PC-9 (cell line): ENCODE measurements at regions not wholly inside any gene's neighbourhood (a gene's known extent, or its start where the extent isn't known, plus 50 kb on each side); places are given as distances from the start of the nearest gene placed in this dataset.

Experiments used
- BruUV-seq: library from RNA; stranded (reverse); fragments of 400-500 nt; replicated peaks from 2 replicates; lab custom pipeline; 2021; lab: Mats Ljungman, UMichigan
- CTCF ChIA-PET: fragments of 300-600 bp; sonication (Branson Sonifier 250); formaldehyde crosslinking; loops from one replicate; lab custom pipeline; 2022; ENCODE audit warnings: antibody characterized with exemption; lab: Charles Lee
- POLR2A ChIA-PET: fragments of 300-600 bp; sonication (Branson Sonifier 250); formaldehyde crosslinking; loops from one replicate; lab custom pipeline; 2022; ENCODE audit warnings: antibody characterized with exemption; ENCODE audit not compliant: unreplicated experiment; lab: Charles Lee
- DNase-seq, 2 experiments: peaks; one replicate each; pipeline versions ENCODE4 v3.0.0 to v3.0.0-alpha.2; 2015 to 2022; ENCODE audit warnings: mixed read lengths in 1 of 2
- H2AFZ ChIP-seq: fragments of 200-600 bp; sonication (generic); 2 replicates; pipeline ENCODE4 v1.8.1; 2017; ENCODE audit warnings: antibody characterized with exemption
- H3F3A ChIP-seq: fragments of 200-600 bp; sonication (generic); 2 replicates; pipeline ENCODE4 v1.8.1; 2017; ENCODE audit warnings: antibody characterized with exemption, mild to moderate bottlenecking, low read depth; ENCODE audit not compliant: insufficient read depth
- H3K27ac ChIP-seq: fragments of 200-600 bp; sonication (generic); 2 replicates; pipeline ENCODE4 v1.6.1; 2016; ENCODE audit warnings: mixed run types
- H3K27me3 ChIP-seq: fragments of 200-600 bp; sonication (generic); 2 replicates; pipeline ENCODE4 v1.6.1; 2016; ENCODE audit warnings: low read depth, mixed run types; ENCODE audit not compliant: insufficient read depth
- H3K36me3 ChIP-seq: fragments of 200-600 bp; sonication (generic); 2 replicates; pipeline ENCODE4 v1.6.1; 2016; ENCODE audit warnings: low read depth, mixed run types
- H3K4me1 ChIP-seq: fragments of 200-600 bp; sonication (generic); replicated peaks from 2 replicates; pipeline ENCODE4 v1.6.1; 2016; ENCODE audit warnings: mixed run types; ENCODE audit not compliant: insufficient read depth
- H3K4me2 ChIP-seq: fragments of 200-600 bp; sonication (generic); 2 replicates; pipeline ENCODE4 v1.6.1; 2017; ENCODE audit warnings: mixed run types
- H3K4me3 ChIP-seq: fragments of 200-600 bp; sonication (generic); 2 replicates; pipeline ENCODE4 v1.6.1; 2016; ENCODE audit warnings: mixed run types
- H3K79me2 ChIP-seq: fragments of 200-600 bp; sonication (generic); 2 replicates; pipeline ENCODE4 v1.6.1; 2017; ENCODE audit warnings: low read depth, mixed run types
- H3K9me2 ChIP-seq: fragments of 200-600 bp; sonication (generic); 2 replicates; pipeline ENCODE4 v1.8.1; 2017; ENCODE audit warnings: mild to moderate bottlenecking; ENCODE audit not compliant: insufficient read depth
- H3K9me3 ChIP-seq: fragments of 200-600 bp; sonication (generic); 2 replicates; pipeline ENCODE4 v1.8.1; 2016; ENCODE audit warnings: low read depth; ENCODE audit not compliant: insufficient read depth
- H4K20me1 ChIP-seq: fragments of 200-600 bp; sonication (generic); 2 replicates; pipeline ENCODE4 v1.8.1; 2017; ENCODE audit not compliant: insufficient read depth
- EZH2 ChIP-seq: fragments of 200-600 bp; sonication (generic); IDR thresholded peaks from 2 replicates; pipeline ENCODE4 v1.8.0; 2017; ENCODE audit warnings: antibody characterized with exemption, low read depth
- intact Hi-C: fragments of 100-400 bp; cut with micrococcal nuclease; formaldehyde crosslinking; loops from one replicate; pipeline ENCODE4 v1.10.0; 2022; ENCODE audit not compliant: unreplicated experiment
- TF ChIP-seq, protein P1 (sequence below): fragments of 200-600 bp; sonication (generic); conservative IDR thresholded peaks from 2 replicates; pipeline ENCODE4 v1.6.1; 2017; ENCODE audit warnings: mixed run types, antibody characterized with exemption, mild to moderate bottlenecking, moderate library complexity

DNA sequence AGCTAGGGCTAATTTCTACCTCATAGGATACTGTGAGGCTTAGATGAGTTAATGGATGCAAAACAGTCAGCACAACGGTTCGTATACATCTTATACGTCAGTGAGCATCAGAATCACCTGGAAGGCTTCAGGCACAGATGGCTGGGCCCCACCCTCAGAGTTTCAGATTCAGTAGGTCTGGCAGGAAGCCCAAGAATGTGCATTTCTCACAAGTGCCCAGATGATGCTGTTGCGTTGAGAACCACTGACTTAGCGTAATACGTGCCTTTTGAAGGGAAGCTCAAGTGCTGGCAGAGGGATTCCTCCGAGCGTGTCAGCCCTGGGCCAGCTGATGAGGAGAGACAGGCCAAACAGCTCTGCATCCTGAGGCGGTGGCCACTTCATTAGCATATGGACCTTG lies 117.1 kb upstream of the WWC1 start:
- intact Hi-C loops: no loop called here
- Histone ChIP-seq H3K9me2 (no peaks in the 10 kb centered on the region), H3K36me3 (no peaks in the 10 kb centered on the region), H3K4me1 (no peaks in the 10 kb centered on the region), H4K20me1 (no peaks in the 10 kb centered on the region), H3F3A (no peaks in the 10 kb centered on the region), H3K27me3 (peaks cover 97% of the 10 kb centered on the region), H3K4me2 (no peak overlapping the region), H2AFZ (no peak overlapping the region), H3K9me3 (no peaks in the 10 kb centered on the region), H3K27ac (no peak overlapping the region), H3K4me3 (no peak overlapping the region), H3K79me2 (no peaks in the 10 kb centered on the region)
- DNase-seq: no peak
- ChIA-PET CTCF (no interaction called here), POLR2A (no interaction called here)
- BruUV-seq: no TSS peak
- TF ChIP-seq, protein P1, sequence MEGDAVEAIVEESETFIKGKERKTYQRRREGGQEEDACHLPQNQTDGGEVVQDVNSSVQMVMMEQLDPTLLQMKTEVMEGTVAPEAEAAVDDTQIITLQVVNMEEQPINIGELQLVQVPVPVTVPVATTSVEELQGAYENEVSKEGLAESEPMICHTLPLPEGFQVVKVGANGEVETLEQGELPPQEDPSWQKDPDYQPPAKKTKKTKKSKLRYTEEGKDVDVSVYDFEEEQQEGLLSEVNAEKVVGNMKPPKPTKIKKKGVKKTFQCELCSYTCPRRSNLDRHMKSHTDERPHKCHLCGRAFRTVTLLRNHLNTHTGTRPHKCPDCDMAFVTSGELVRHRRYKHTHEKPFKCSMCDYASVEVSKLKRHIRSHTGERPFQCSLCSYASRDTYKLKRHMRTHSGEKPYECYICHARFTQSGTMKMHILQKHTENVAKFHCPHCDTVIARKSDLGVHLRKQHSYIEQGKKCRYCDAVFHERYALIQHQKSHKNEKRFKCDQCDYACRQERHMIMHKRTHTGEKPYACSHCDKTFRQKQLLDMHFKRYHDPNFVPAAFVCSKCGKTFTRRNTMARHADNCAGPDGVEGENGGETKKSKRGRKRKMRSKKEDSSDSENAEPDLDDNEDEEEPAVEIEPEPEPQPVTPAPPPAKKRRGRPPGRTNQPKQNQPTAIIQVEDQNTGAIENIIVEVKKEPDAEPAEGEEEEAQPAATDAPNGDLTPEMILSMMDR: no peak
- TF ChIP-seq EZH2: no peak

GRCh38 chr5:168176251-168176650 lies 115.2 kb upstream of the WWC1 start:
- Histone ChIP-seq H3K27me3 (peaks cover 90% of the 10 kb centered on the region), H3K27ac (no peak overlapping the region), H3K36me3 (no peaks in the 10 kb centered on the region), H3K4me3 (no peak overlapping the region), H3K4me2 (no peak overlapping the region), H2AFZ (no peak overlapping the region), H3K9me3 (no peaks in the 10 kb centered on the region), H3K9me2 (no peaks in the 10 kb centered on the region), H3K4me1 (no peaks in the 10 kb centered on the region), H3K79me2 (no peaks in the 10 kb centered on the region), H3F3A (no peaks in the 10 kb centered on the region), H4K20me1 (no peaks in the 10 kb centered on the region)
- no peak for TF ChIP-seq EZH2
- TF ChIP-seq, protein P1: no peak
- CTCF ChIA-PET: no interaction called here
- intact Hi-C loops: no loop called here
- POLR2A ChIA-PET: no interaction called here
- no TSS peak for BruUV-seq
- no peak for DNase-seq

DNA sequence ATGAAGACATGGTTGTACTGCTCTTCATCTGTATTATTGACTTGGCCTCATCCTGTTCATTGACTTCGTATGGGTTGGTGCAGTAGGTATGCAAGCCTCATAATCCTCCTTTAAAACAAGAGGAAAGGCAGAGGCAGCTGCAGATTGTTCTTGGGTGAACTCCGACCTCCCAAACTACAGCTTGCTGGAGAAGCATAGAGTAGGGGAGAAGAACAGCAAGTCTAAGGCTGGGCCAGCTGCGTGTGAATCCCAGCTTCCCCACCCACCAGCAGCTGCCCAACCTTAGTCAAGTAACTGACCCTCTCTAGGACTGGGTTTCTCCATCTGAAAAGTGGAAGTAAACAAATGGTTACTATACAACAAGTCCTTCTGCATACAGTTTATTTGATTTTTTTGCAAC lies 114.5 kb upstream of the WWC1 start:
- ChIA-PET CTCF (no interaction called here), POLR2A (no interaction called here)
- Histone ChIP-seq H4K20me1 (no peaks in the 10 kb centered on the region), H3K4me1 (no peaks in the 10 kb centered on the region), H3K4me3 (no peak overlapping the region), H3K9me2 (no peaks in the 10 kb centered on the region), H3F3A (no peaks in the 10 kb centered on the region), H3K27ac (no peak overlapping the region), H3K4me2 (no peak overlapping the region), H3K36me3 (no peaks in the 10 kb centered on the region), H3K9me3 (no peaks in the 10 kb centered on the region), H3K79me2 (no peaks in the 10 kb centered on the region), H3K27me3 (peaks cover 87% of the 10 kb centered on the region), H2AFZ (no peak overlapping the region)
- BruUV-seq: no TSS peak
- DNase-seq: no peak
- no peak for TF ChIP-seq EZH2
- TF ChIP-seq, protein P1: no peak
- intact Hi-C loops: no loop called here
